GM23248 (cell line): ENCODE measurements at regions not wholly inside any gene's neighbourhood (a gene's known extent, or its start where the extent isn't known, plus 50 kb on each side); places are given as distances from the start of the nearest gene placed in this dataset.
"Not testable (repeated sequence)": the region's sequence is repeated elsewhere in the genome, so short reads cannot be mapped to it uniquely, and the experiment has no call there.

Experiments
- EZH2 ChIP-seq: fragments of 200-600 bp; sonication (generic); IDR thresholded peaks from 2 replicates; pipeline ENCODE4 v1.6.1; 2018; ENCODE audit warnings: antibody characterized with exemption, mild to moderate bottlenecking; ENCODE audit not compliant: insufficient read depth, poor library complexity, severe bottlenecking
- EZH2phosphoT487 ChIP-seq: fragments of 200-600 bp; sonication (generic); IDR thresholded peaks from 2 replicates; pipeline ENCODE4 v1.6.1; 2018; ENCODE audit warnings: antibody characterized with exemption, moderate library complexity, mild to moderate bottlenecking, low read depth; ENCODE audit not compliant: insufficient read depth

DNA sequence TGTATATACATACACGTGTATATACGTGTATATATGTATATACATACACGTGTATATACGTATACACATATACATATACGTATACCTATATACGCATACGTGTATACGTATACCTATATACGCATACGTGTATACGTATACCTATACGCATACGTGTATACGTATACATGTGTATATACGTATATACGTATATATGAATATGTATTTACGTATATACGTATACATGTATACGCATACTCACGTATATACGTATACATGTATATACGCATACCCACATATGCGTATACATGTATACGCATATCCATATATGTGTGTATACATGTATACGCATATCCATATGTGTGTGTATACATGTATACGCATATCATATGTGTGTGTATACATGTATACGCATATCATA lies 487.8 kb upstream of the TMEFF2 start:
- TF ChIP-seq EZH2phosphoT487, EZH2: not testable (repeated sequence)
